Upper lobe of left lung (tissue), 4 donors: ENCODE measurements at regions not wholly inside any gene's neighbourhood (a gene's known extent, or its start where the extent isn't known, plus 50 kb on each side); places are given as distances from the start of the nearest gene placed in this dataset.

Experiments used
- CTCF ChIP-seq, 6 experiments: fragments of 450-650 bp in 4 of 6; fragments of 200-600 bp in 2 of 6; sonication (generic) in 2 of 6; IDR thresholded peaks; one replicate each; pipeline ENCODE4 v1.5.1; 2016 to 2019; ENCODE audit warnings: antibody characterized with exemption in 6 of 6
- EP300 ChIP-seq, 4 donors: sonication (generic); formaldehyde crosslinking; IDR thresholded peaks; one replicate each; pipeline ENCODE4 v1.5.1; 2017; ENCODE audit warnings: antibody characterized with exemption in 4 of 4, control low read depth in 2 of 4
- POLR2A ChIP-seq, 4 donors: fragments of 450-650 bp; IDR thresholded peaks; one replicate each; pipeline ENCODE4 v1.5.1; 2016 to 2017; ENCODE audit warnings: antibody characterized with exemption in 4 of 4, mild to moderate bottlenecking in 2 of 4
- POLR2AphosphoS5 ChIP-seq, 2 donors: sonication (generic); formaldehyde crosslinking; IDR thresholded peaks; one replicate each; pipeline ENCODE4 v1.5.1; 2017; ENCODE audit warnings: antibody characterized with exemption in 2 of 2

GRCh38 chr1:201633297-201633696, 94.4 kb downstream of the NAV1 start:
- TF ChIP-seq CTCF (IDR thresholded peaks at IDR 0.05): no peak
- no peak for TF ChIP-seq POLR2A (IDR thresholded peaks at IDR 0.05)
- no peak for TF ChIP-seq POLR2AphosphoS5 (IDR thresholded peaks at IDR 0.05)
- no peak for TF ChIP-seq EP300 (IDR thresholded peaks at IDR 0.05)
